DMS 273 treated with DMSO at 0.1 percent for 48 hours (cell line): ENCODE measurements at regions not wholly inside any gene's neighbourhood (a gene's known extent, or its start where the extent isn't known, plus 50 kb on each side); places are given as distances from the start of the nearest gene placed in this dataset.

Source experiments
- DNase-seq: peaks from one replicate; lab custom pipeline; 2025; lab: John Stamatoyannopoulos, UW

DNA sequence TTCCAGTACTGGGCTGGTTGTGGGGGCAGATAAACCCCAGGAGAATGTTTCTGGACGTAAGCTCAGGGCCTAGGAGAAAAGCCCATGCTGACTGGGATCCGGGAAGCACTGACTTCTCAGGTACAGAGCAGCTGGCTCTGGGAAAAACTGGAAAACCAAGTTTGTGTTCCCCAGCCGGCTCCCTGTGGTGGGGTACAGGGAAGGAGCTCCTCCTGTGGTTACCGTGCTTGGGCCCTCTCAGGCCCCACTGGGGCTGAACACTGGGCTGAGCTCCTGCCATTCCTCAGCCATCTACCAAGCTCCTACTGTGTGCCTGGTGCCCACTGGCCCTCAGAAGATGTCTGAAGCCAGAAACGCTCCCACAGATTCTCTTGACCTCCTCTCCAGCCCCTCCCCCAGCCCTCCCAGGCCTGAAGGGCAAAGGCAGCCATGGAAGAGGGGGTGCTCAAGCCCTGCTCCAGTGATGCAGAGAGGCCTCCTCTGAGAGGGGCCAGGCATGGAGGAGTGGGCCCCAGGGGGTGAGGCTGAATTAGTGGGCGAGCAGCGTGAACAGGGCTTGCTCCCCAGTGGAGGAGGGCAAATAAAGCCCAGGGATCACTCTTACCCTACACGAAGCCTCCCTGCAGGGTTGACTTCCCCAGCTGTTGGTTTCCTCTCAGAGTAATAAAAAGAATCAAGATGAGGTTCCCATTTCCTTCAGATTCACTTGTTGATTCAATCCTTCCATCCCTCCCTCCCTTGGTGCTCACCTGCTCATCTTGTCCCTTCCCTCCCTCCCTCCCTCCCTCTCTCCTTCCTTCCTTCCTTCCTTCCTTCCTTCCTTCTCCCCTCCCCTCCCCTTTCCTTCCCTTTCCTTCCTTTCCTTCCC, 100.0 kb downstream of the VEGFA start:
- DNase-seq, result no peak

DNA sequence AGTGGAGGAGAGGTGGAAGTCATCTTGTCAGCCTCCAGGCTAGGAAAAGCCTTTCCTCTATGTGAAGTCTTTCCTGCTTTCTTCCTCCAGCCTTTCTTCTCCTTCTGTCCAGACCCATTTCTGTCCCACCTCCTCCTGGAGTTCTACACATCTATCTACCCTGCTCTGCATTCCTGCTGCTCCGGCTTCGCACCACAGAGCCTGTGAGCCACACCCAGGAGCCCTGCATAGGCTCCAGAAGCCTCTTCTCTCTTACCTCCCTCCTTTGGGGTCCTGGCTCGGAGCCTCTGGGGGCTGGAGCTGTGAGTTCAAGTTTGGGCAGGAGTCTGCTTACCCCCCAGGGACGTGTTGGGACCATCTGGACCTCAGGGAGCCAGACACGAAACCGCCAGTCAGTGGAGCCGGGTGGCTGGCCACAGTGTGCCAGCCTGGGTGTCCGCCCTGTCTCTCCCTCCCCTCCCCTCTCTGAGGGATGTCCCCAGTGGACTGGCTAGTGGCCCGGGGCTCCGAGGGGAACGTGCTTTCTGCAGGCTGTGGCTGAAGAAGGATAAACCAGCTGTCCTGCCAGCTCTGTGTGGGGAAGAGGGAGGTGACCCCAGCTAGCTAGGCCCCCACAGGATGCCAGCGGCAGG, 99.2 kb downstream of the VEGFA start:
- DNase-seq, result no peak

DNA sequence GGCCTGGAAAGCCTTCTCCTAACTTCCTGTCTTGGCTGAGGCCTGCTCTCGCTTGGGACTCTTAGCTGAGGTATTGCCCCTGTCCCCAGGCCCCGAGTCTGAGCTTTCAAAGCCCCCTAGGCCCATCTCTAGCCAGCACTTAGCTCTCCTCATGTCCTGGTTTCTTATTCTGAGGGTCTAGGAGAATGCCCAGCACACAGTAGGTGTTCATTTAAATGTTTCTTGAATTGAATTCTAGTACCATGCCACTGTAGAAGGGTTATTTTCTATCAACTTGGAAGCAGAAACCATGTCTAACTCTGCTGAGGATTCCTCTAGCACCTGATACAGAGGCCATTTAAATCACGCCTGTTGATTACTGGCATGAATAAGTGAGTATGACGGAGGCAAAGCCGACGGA, 98.5 kb downstream of the VEGFA start:
- DNase-seq, result no peak

DNA sequence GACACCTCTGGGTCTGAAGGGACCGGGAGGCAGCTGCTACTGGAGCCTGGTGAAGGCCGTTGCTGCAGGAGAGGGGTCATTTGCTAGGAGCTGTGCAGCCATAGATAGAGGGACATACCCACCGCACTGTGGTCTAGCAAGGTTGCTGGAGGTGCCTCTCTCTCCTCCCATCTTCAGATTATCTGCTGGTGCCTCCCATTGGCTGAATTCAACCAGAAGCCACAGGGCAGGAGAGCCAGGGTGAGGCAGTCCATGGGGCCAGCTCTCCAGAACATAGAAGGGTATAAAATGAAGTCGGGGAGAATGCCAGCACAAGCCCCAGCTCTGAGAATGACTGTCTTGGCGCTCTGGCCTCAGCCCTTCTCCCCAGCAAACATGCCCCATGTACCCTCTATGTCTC, 98.0 kb downstream of the VEGFA start:
- DNase-seq, result no peak

- DNase-seq, result no peak
These were observed 97.2 kb downstream of the VEGFA start for GRCh38 chr6:43867246-43867645.

DNA sequence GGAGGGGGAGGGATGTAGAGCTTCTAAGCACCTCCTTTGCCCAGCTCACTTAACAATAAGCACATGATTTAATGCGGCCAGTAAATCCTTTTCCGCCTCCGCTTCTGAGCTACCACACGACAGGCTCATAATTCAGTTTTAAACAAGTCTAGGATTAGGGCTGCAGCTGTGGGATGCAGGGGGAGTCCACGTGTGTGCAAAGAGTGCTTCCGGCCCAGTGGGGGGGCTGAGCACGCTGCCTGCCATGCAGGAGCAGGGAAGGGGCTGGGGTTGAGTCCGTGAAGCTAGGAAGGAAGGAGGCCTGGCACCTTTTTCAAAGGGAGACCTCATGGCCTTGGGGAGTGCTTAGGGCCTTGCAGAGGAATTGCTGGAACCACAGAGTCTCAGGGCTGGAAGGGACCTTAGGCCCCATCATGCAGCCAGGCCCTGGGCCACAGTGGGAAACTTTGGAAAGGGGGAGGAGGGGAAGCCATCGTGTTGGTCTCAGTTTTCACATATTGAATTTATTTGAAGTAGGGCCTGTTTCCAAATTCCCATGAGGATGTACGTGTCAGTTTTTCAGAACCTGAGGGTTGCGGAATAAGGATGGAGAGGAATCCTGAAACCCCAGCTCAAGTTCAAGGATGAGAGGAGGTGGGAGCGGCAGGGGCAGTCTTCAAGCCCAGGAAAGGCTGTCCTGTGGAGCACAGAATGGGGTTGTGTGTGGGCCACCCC, 96.1 kb downstream of the VEGFA start:
- no peak for DNase-seq

DNA sequence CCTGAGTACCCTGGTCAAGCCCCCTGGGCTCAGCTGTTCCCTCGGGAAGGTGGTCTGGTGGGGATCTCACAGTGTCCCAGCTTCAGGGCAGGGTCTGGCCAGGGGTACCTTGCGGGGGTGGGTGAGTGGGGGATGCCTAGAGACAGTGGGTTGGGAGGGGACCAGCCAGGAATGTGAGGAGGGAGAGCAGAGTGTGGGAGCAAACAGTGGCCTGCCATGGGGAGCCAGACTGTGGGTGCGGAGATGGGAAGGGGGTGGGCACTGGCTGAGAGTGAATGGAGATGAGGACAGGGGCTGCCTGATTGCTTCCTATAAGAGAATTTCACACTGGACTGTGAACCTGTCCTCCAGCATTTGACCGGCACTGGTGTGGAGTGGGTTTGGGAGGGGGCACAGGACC, 95.1 kb downstream of the VEGFA start:
- no peak for DNase-seq

DNA sequence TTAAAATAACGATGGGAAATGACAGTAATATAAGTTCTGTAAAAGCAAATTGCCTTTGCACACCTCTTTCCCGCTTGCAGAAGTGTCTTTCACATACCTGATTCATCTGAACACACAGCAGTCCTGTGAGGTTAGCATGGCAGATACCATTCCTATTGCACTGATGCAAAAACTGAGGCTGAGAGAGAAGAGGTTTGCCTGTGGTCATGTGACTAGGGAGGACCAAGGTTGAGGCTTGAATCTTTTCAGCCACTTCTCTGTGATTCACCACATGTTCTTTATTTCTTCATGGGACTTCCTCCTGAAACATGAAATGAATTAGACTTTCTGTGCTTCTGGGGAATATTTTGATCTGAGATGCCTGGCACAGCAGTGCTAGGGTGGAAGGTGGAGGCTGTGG, 92.9 kb downstream of the VEGFA start:
- DNase-seq, result no peak

DNA sequence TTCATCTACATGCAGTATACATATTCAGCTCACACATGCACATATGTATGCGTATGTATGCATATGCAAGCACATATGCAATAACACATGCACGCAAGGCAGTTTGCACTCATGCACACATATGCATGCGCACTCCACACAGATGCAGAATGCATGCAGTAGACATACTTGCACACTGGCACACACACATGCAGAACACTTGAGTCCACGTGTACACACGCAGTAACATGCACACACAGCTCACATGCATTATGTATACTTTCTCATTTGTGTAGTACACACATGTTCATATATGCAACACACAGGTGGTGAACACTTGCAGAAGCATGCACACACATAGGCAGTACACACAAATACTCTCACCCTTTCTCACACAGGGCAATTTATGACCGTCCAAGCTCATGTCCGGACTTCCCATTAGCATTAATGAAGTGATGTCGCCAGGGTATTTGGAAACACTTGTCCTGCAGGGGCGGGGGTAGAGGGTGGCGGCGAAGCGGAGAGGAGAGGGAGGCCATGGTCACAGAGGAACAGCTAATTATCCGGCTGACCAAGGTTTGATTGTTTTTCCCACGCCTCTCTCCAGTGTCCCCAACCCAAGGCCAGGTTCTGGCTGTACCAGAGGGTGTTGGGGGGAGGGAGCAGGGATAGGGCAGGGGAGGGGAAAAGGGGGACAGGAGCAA, 91.3 kb downstream of the VEGFA start:
- DNase-seq, result no peak

GRCh38 chr6:43860285-43860684, 90.3 kb downstream of the VEGFA start:
- no peak for DNase-seq

DNA sequence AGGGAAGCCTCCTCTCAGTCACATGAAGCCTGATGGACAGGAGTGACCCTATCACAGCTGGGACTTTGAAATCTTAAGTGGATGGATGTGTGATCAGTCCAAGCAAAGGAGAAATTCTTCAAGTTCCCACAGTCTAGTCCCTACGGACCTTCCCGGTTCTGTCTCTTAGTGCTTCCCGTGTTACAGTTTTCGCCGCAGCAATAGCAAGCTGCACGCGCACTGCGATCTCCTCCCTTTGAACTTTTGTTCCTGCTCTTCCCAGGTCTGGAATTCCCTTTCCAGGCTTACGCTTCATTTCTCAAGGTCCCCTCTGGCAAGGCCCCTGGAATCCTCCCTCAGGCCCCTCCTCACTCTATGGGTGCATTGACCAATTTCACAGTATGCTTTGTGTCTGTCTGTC, 89.2 kb downstream of the VEGFA start:
- no peak for DNase-seq

- DNase-seq, result no peak
These were observed 88.4 kb downstream of the VEGFA start for GRCh38 chr6:43858161-43859153.

GRCh38 chr6:43856005-43856765, 86.2 kb downstream of the VEGFA start:
- DNase-seq, result no peak

GRCh38 chr6:43855247-43855646, 85.2 kb downstream of the VEGFA start:
- DNase-seq, result no peak

DNA sequence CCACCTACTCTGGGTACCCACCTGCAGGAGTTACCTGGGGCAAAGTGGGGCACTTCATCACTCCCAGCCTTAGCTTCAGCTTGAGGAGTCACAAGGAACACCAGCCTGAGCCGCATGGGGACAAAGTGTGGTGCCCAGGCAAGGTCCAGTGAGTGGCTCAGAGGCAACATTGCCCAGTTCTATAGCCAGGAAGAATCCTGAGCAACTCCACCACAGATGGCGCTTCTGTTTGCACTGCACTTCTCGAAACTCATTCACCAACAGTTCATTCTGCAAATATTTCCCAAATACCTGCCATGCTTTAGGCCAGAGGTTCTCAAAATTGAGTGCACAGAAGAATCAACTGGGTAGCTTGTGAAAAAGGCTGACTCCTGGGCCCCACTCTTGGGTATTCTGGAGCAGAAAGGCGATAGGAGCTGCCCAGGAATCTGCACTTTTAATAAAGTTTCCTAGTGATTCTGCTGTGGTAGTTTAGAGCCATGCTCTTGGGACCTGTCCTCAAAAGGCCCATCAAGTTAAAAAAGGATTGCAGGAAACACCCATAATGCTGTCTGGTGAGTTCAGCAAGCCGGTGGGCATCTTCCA, 83.1 kb downstream of the VEGFA start:
- DNase-seq, result no peak

DNA sequence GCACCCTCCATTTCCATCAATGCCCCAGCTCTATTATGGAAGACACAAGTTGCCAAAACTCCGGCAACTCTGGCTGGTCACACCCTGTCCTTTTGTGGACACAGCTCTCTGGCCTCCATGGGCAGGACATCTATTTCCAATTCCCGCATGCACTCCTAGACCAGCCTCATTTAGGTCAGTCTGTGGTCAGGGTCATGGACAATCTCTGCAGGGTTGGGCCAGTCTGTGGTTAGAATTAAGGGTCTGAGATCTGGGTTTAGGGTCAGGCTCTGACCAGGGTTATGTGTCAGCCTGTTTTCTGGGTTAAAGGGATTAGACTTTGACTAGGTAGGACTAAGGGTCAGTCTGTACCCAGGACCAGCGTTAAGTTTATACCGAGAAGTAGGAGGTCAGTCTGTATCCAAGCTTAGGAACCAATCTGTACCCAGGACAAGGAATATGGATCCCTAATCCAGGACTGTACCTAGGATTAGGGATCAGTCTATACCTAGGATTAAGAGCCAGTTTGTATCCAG, 82.4 kb downstream of the VEGFA start:
- DNase-seq, result no peak

DNA sequence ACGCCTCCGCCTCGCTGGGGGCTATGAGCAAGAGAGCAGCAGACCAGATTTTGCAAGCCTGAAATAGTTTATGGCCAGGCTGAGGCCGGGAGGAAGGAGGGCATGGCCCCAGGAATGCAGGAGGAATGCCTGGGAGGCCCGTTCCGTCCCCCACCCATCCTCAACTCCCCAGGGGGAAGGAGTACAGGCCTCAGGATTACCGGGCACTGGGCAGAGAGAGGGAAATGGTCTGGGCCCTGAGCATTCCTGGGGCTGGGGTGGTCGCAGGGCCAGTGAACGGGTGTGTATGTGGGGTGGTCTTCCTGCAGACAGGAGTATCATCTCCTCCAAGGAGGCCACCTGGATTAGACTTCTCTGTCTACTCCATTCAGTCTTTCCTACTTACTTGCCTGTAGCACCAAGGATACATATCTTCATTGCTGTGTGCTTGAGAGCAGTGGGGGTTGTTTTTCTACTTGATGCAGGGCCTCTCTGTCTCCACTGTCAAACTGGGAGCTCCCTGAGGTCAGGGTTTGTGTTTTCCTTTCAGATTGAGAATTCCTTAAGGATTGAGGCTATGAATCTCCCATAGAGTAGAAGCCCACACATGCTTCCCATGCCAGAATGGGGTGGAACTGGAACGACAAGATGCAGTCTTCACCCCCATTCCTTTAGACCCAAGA, 81.3 kb downstream of the VEGFA start:
- no peak for DNase-seq

- DNase-seq, result no peak
These were observed 80.5 kb downstream of the VEGFA start for GRCh38 chr6:43850314-43851203.
